SK-N-SH (cell line): ENCODE measurements at regions not wholly inside any gene's neighbourhood (a gene's known extent, or its start where the extent isn't known, plus 50 kb on each side); places are given as distances from the start of the nearest gene placed in this dataset.

Experiments
- CTCF ChIA-PET: fragments of 300-600, 350-600 bp; formaldehyde crosslinking; extraction: SDS; loops from one replicate; lab custom pipeline; 2021; lab: Yijun Ruan, JAX
- POLR2A ChIA-PET: fragments of 350-600 bp; sonication (Branson Sonifier 250); formaldehyde crosslinking; extraction: SDS; loops from one replicate; lab custom pipeline; 2020; ENCODE audit warnings: antibody characterized with exemption, inconsistent platforms; lab: Yijun Ruan, JAX
- DNase-seq: peaks from one replicate; pipeline ENCODE4 v3.0.0; 2012
- H2AFZ ChIP-seq: fragments of 200-600 bp; sonication (generic); 2 replicates; pipeline ENCODE4 v1.8.1; 2016; ENCODE audit warnings: antibody characterized with exemption, mild to moderate bottlenecking, low read depth
- H3F3A ChIP-seq: fragments of 200-600 bp; sonication (generic); replicated peaks from 2 replicates; pipeline ENCODE3; 2016; ENCODE audit warnings: antibody characterized with exemption, mild to moderate bottlenecking; ENCODE audit not compliant: insufficient read depth
- H3K27ac ChIP-seq, 2 experiments: fragments of 200-500 bp in 1 of 2; fragments of 200-600 bp in 1 of 2; sonication (Bioruptor generic) in 1 of 2; sonication (generic), shearing (Covaris generic) in 1 of 2; 2 replicates each; pipeline versions ENCODE4 v1.5.1 to v1.6.1; 2014 to 2016; ENCODE audit warnings: low read depth in 2 of 2, inconsistent platforms in 1 of 2, low read length in 1 of 2, mild to moderate bottlenecking in 1 of 2, mixed read lengths in 1 of 2
- H3K27me3 ChIP-seq: fragments of 200-600 bp; sonication (generic), shearing (Covaris generic); 2 replicates; pipeline ENCODE4 v1.6.1; 2016; ENCODE audit warnings: mixed run types; ENCODE audit not compliant: insufficient read depth
- H3K36me3 ChIP-seq, 2 experiments: fragments of 200-500 bp in 1 of 2; fragments of 200-600 bp in 1 of 2; sonication (Bioruptor generic) in 1 of 2; sonication (generic) in 1 of 2; replicated peaks in 1 of 2; 2 replicates each; pipeline versions ENCODE3 to v1.5.1; 2014 to 2016; ENCODE audit warnings: low read length in 1 of 2, mild to moderate bottlenecking in 1 of 2; ENCODE audit not compliant: insufficient read depth in 2 of 2, control insufficient read depth in 1 of 2
- H3K4me1 ChIP-seq, 2 experiments: fragments of 200-500 bp in 1 of 2; fragments of 200-600 bp in 1 of 2; sonication (Bioruptor generic) in 1 of 2; sonication (generic), shearing (Covaris generic) in 1 of 2; 2 replicates each; pipeline versions ENCODE4 v1.5.1 to v1.6.1; 2014 to 2016; ENCODE audit warnings: low read depth in 1 of 2, low read length in 1 of 2, mixed run types in 1 of 2; ENCODE audit not compliant: insufficient read depth in 2 of 2, control insufficient read depth in 1 of 2
- H3K4me2 ChIP-seq: fragments of 200-600 bp; sonication (generic), shearing (Covaris generic); 2 replicates; pipeline ENCODE4 v1.6.1; 2017; ENCODE audit warnings: mixed run types
- H3K4me3 ChIP-seq, 2 experiments: fragments of 200-500 bp in 1 of 2; fragments of 200-600 bp in 1 of 2; sonication (Bioruptor generic) in 1 of 2; sonication (generic), shearing (Covaris generic) in 1 of 2; 2 replicates each; pipeline versions ENCODE4 v1.5.1 to v1.8.1; 2014 to 2016; ENCODE audit warnings: low read depth in 2 of 2, inconsistent platforms in 1 of 2, low read length in 1 of 2, mild to moderate bottlenecking in 1 of 2, mixed read lengths in 1 of 2, moderate library complexity in 1 of 2
- H3K79me2 ChIP-seq: fragments of 200-600 bp; sonication (generic); 2 replicates; pipeline ENCODE4 v1.8.1; 2017; ENCODE audit warnings: mild to moderate bottlenecking; ENCODE audit not compliant: insufficient read depth
- H3K9ac ChIP-seq: fragments of 200-600 bp; sonication (generic); 2 replicates; pipeline ENCODE4 v1.6.1; 2017; ENCODE audit warnings: mixed run types
- H3K9me2 ChIP-seq: fragments of 200-600 bp; sonication (generic); 2 replicates; pipeline ENCODE4 v1.6.1; 2017; ENCODE audit warnings: mixed run types
- H3K9me3 ChIP-seq: fragments of 200-600 bp; sonication (generic); 2 replicates; pipeline ENCODE4 v1.6.1; 2017; ENCODE audit warnings: mixed run types, mild to moderate bottlenecking, moderate library complexity
- H4K20me1 ChIP-seq: fragments of 200-600 bp; sonication (generic); 2 replicates; pipeline ENCODE4 v1.6.1; 2017; ENCODE audit warnings: mild to moderate bottlenecking, mixed run types; ENCODE audit not compliant: insufficient read depth
- CHD2 ChIP-seq: fragments of 150-350 bp; IDR thresholded peaks from 2 replicates; pipeline ENCODE4 v1.6.1; 2018; ENCODE audit warnings: low read length; ENCODE audit not compliant: partially characterized antibody
- FOSL2 ChIP-seq: IDR thresholded peaks from 2 replicates; pipeline ENCODE4 v1.4.0; 2012; ENCODE audit warnings: low read depth, mild to moderate bottlenecking, moderate library complexity, borderline replicate concordance
- FOXJ3 ChIP-seq: sonication (generic); formaldehyde crosslinking; IDR thresholded peaks from 2 replicates; pipeline ENCODE4 v1.5.1; 2020; ENCODE audit warnings: mild to moderate bottlenecking, missing genetic modification reagents
- GABPA ChIP-seq: IDR thresholded peaks from 2 replicates; pipeline ENCODE4 v1.4.0; 2012; ENCODE audit warnings: low read depth, mild to moderate bottlenecking
- GATA2 ChIP-seq: sonication (generic); formaldehyde crosslinking; IDR thresholded peaks from 2 replicates; pipeline ENCODE4 v1.5.0; 2020; ENCODE audit warnings: mild to moderate bottlenecking, missing genetic modification reagents
- MEF2A ChIP-seq: IDR thresholded peaks from 2 replicates; pipeline ENCODE4 v1.4.0; 2012; ENCODE audit warnings: low read depth, borderline replicate concordance
- MXI1 ChIP-seq: IDR thresholded peaks from 2 replicates; pipeline ENCODE4 v1.6.1; 2012; ENCODE audit warnings: mild to moderate bottlenecking, low read depth, low read length, improper control_type of control experiment
- POLR2AphosphoS5 ChIP-seq: IDR thresholded peaks from 2 replicates; pipeline ENCODE4 v1.6.1; 2012; ENCODE audit warnings: low read depth, low read length
- RCOR1 ChIP-seq: fragments of 150-350 bp; IDR thresholded peaks from 2 replicates; pipeline ENCODE4 v1.6.1; 2017; ENCODE audit warnings: antibody characterized with exemption, low read length
- REST ChIP-seq: IDR thresholded peaks from 2 replicates; pipeline ENCODE4 v1.6.1; 2012; ENCODE audit warnings: mild to moderate bottlenecking, low read depth, low read length, moderate library complexity
- RXRA ChIP-seq: IDR thresholded peaks from 2 replicates; pipeline ENCODE4 v1.4.0; 2012; ENCODE audit warnings: low read depth, mild to moderate bottlenecking, borderline replicate concordance
- SIN3A ChIP-seq: IDR thresholded peaks from 2 replicates; pipeline ENCODE4 v1.6.1; 2012; ENCODE audit warnings: low read depth, mild to moderate bottlenecking, low read length, moderate library complexity, borderline replicate concordance
- SMC3 ChIP-seq: IDR thresholded peaks from 2 replicates; pipeline ENCODE4 v1.6.1; 2012; ENCODE audit warnings: low read depth, low read length, improper control_type of control experiment
- TAF1 ChIP-seq: IDR thresholded peaks from 2 replicates; pipeline ENCODE4 v1.6.1; 2012; ENCODE audit warnings: low read depth, mild to moderate bottlenecking, low read length, moderate library complexity, borderline replicate concordance
- USF1 ChIP-seq: IDR thresholded peaks from 2 replicates; pipeline ENCODE4 v1.4.0; 2012; ENCODE audit warnings: low read depth, borderline replicate concordance
- YY1 ChIP-seq: IDR thresholded peaks from 2 replicates; pipeline ENCODE4 v1.4.0; 2012; ENCODE audit warnings: low read depth, mild to moderate bottlenecking
- whole genome bisulfite sequencing: methylation state at CpG from one replicate; pipeline ENCODE4 v1.1.6; 2017; ENCODE audit warnings: low lambda C conversion rate; 5-methylcytosine and 5-hydroxymethylcytosine counted together
- TF ChIP-seq, protein P1 (sequence below): fragments of 200-600 bp; sonication (generic); IDR thresholded peaks from 2 replicates; pipeline ENCODE4 v1.6.1; 2017; ENCODE audit warnings: antibody characterized with exemption, mild to moderate bottlenecking, moderate library complexity
- TF ChIP-seq, protein P2 (sequence below): IDR thresholded peaks from 2 replicates; pipeline ENCODE4 v1.4.0; 2012; ENCODE audit warnings: low read depth

GRCh38 chr9:2495221-2496005 lies 126.2 kb upstream of the VLDLR start:
- ChIA-PET CTCF (interaction anchor here (1.1 kb wide), 1 partner anchor 19 kb away, joined by 3 read pairs; no protein-coding TSS in a partner anchor), POLR2A (no interaction called here)
- no peaks in the 10 kb centered on the region for H4K20me1 ChIP-seq
- H3K4me1 ChIP-seq = peaks cover 0 to 10% of the 10 kb centered on the region in 2 experiments; a peak in 2 of 4 replicates
- H3K79me2 ChIP-seq = no peaks in the 10 kb centered on the region
- 65% methylated on average over 3 of the region's 3 CpGs for WGBS
- H3K4me3 ChIP-seq = no peak overlapping the region
- no peak overlapping the region for H3K4me2 ChIP-seq
- no peak overlapping the region for H3K9ac ChIP-seq
- no peak for DNase-seq
- no peaks in the 10 kb centered on the region for H3K27me3 ChIP-seq
- H3K27ac ChIP-seq = no peak overlapping the region; a peak in 1 of 4 replicates
- H3F3A ChIP-seq = no peaks in the 10 kb centered on the region
- H3K9me3 ChIP-seq = no peaks in the 10 kb centered on the region
- no peaks in the 10 kb centered on the region for H3K9me2 ChIP-seq
- TF ChIP-seq RXRA (no peak), SIN3A (no peak), POLR2AphosphoS5 (no peak), FOXJ3 (CRISPR knock-in tag) (no peak), YY1 (no peak), REST (no peak), GATA2 (no peak)
- TF ChIP-seq, protein P1, sequence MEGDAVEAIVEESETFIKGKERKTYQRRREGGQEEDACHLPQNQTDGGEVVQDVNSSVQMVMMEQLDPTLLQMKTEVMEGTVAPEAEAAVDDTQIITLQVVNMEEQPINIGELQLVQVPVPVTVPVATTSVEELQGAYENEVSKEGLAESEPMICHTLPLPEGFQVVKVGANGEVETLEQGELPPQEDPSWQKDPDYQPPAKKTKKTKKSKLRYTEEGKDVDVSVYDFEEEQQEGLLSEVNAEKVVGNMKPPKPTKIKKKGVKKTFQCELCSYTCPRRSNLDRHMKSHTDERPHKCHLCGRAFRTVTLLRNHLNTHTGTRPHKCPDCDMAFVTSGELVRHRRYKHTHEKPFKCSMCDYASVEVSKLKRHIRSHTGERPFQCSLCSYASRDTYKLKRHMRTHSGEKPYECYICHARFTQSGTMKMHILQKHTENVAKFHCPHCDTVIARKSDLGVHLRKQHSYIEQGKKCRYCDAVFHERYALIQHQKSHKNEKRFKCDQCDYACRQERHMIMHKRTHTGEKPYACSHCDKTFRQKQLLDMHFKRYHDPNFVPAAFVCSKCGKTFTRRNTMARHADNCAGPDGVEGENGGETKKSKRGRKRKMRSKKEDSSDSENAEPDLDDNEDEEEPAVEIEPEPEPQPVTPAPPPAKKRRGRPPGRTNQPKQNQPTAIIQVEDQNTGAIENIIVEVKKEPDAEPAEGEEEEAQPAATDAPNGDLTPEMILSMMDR = no peak
- no peak overlapping the region for H2AFZ ChIP-seq
- H3K36me3 ChIP-seq = no peaks in the 10 kb centered on the region

GRCh38 chr9:2496169-2496568 lies 125.4 kb upstream of the VLDLR start:
- Histone ChIP-seq H3K9me2 (no peaks in the 10 kb centered on the region), H2AFZ (no peak overlapping the region), H3K27ac (no peak overlapping the region), H3K4me3 (no peak overlapping the region), H3K36me3 (no peaks in the 10 kb centered on the region), H3K4me2 (no peak overlapping the region), H3K4me1 (peaks cover 0 to 5% of the 10 kb centered on the region in 2 experiments; a peak in 2 of 4 replicates), H4K20me1 (no peaks in the 10 kb centered on the region), H3F3A (no peaks in the 10 kb centered on the region), H3K27me3 (no peaks in the 10 kb centered on the region), H3K9ac (no peak overlapping the region), H3K79me2 (no peaks in the 10 kb centered on the region), H3K9me3 (no peaks in the 10 kb centered on the region)
- CTCF ChIA-PET = interaction anchor here (1.1 kb wide), 1 partner anchor 20 kb away, joined by 3 read pairs; no protein-coding TSS in a partner anchor
- POLR2A ChIA-PET = no interaction called here
- DNase-seq = no peak
- WGBS = 73% methylated on average over 5 of the region's 5 CpGs
- TF ChIP-seq GABPA (no peak), YY1 (no peak), SIN3A (no peak), MXI1 (no peak), CHD2 (no peak), TAF1 (no peak), RCOR1 (no peak), SMC3 (no peak), FOSL2 (no peak), MEF2A (no peak), USF1 (no peak)
- TF ChIP-seq, protein P2, sequence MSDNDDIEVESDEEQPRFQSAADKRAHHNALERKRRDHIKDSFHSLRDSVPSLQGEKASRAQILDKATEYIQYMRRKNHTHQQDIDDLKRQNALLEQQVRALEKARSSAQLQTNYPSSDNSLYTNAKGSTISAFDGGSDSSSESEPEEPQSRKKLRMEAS = no peak
- TF ChIP-seq, protein P1 = no peak
